HepG2 (cell line): ENCODE measurements at regions not wholly inside any gene's neighbourhood (a gene's known extent, or its start where the extent isn't known, plus 50 kb on each side); places are given as distances from the start of the nearest gene placed in this dataset.

ENCODE experiments used
- ATAC-seq: fragments of 200-7000 bp; cut with Tn5 transposase; 3 replicates; pipeline ENCODE4 v1.9.1; 2020; ENCODE audit warnings: mild to moderate bottlenecking, moderate library complexity
- BruUV-seq: library from RNA; stranded (reverse); fragments of 400-500 nt; replicated peaks from 2 replicates; lab custom pipeline; 2021; lab: Mats Ljungman, UMichigan
- CTCF ChIA-PET: fragments of 300-600 bp; formaldehyde crosslinking; extraction: SDS; loops from one replicate; lab custom pipeline; 2021; ENCODE audit warnings: low total read pairs, inconsistent platforms, low intra/inter-chr PET ratio; lab: Yijun Ruan, JAX
- POLR2A ChIA-PET: fragments of 350-600 bp; sonication (Branson Sonifier 250); formaldehyde crosslinking; loops from one replicate; lab custom pipeline; 2020; ENCODE audit warnings: antibody characterized with exemption, inconsistent platforms; lab: Yijun Ruan, JAX
- DNase-seq: peaks from one replicate; pipeline ENCODE4 v3.0.0-alpha.2; 2015; ENCODE audit warnings: low spot score
- FAIRE-seq: peaks from 3 replicates; lab custom pipeline; 2011; peaks lifted over from hg19 to GRCh38; lab: Jason Lieb, UNC
- H2AFZ ChIP-seq: one replicate; pipeline ENCODE4 v1.6.1; 2011; ENCODE audit warnings: low read length, inconsistent platforms
- H3K27ac ChIP-seq: fragments of 300-600 bp; 3 replicates; pipeline ENCODE4 v1.8.0; 2011; ENCODE audit warnings: mixed run types, mild to moderate bottlenecking, mixed read lengths, low read length, inconsistent platforms; ENCODE audit not compliant: insufficient read depth; ENCODE audit errors: extremely low read length
- H3K27me3 ChIP-seq, 2 experiments: fragments of 200-600 bp in 1 of 2; 2 replicates in 1 of 2; 3 replicates in 1 of 2; pipeline versions ENCODE4 v1.6.0 to v1.8.0; 2011; ENCODE audit warnings: low read length in 2 of 2, mild to moderate bottlenecking in 2 of 2, moderate library complexity in 2 of 2, inconsistent platforms in 1 of 2; ENCODE audit not compliant: insufficient read depth in 2 of 2, control insufficient read depth in 1 of 2
- H3K36me3 ChIP-seq, 2 experiments: fragments of 200-600 bp in 1 of 2; replicated peaks in 1 of 2; 2 replicates in 1 of 2; 3 replicates in 1 of 2; pipeline versions ENCODE4 v1.5.1 to v1.8.0; 2011; ENCODE audit warnings: low read length in 2 of 2, inconsistent platforms in 1 of 2; ENCODE audit not compliant: insufficient read depth in 2 of 2, control insufficient read depth in 1 of 2
- H3K4me1 ChIP-seq: 2 replicates; pipeline ENCODE4 v1.5.1; 2012; ENCODE audit warnings: low read length, inconsistent platforms; ENCODE audit not compliant: insufficient read depth
- H3K4me2 ChIP-seq: 2 replicates; pipeline ENCODE4 v1.6.0; 2011; ENCODE audit warnings: low read depth, low read length, inconsistent platforms
- H3K4me3 ChIP-seq, 3 experiments: fragments of 200-600 bp in 1 of 3; sonication (generic), shearing (Covaris generic) in 1 of 3; replicated peaks in 1 of 3; 2 replicates each; pipeline ENCODE4 v1.5.1; 2011 to 2016; ENCODE audit warnings: low read length in 3 of 3, inconsistent platforms in 2 of 3, low read depth in 2 of 3, mild to moderate bottlenecking in 2 of 3, control low read depth in 1 of 3, mixed read lengths in 1 of 3; ENCODE audit not compliant: insufficient read depth in 1 of 3
- H3K79me2 ChIP-seq: one replicate; pipeline ENCODE4 v1.6.1; 2011; ENCODE audit warnings: low read length, inconsistent platforms; ENCODE audit not compliant: insufficient read depth
- H3K9ac ChIP-seq: 2 replicates; pipeline ENCODE4 v1.6.0; 2011; ENCODE audit warnings: mild to moderate bottlenecking, low read depth, low read length, inconsistent platforms; ENCODE audit not compliant: insufficient read depth
- H3K9me3 ChIP-seq: 2 replicates; pipeline ENCODE4 v1.5.1; 2012; ENCODE audit warnings: mild to moderate bottlenecking, low read length
- H4K20me1 ChIP-seq: 2 replicates; pipeline ENCODE4 v1.6.0; 2011; ENCODE audit warnings: inconsistent platforms, mild to moderate bottlenecking, low read length, moderate library complexity; ENCODE audit not compliant: insufficient read depth
- BORCS8-MEF2B ChIP-seq: sonication (generic); formaldehyde crosslinking; IDR thresholded peaks from 2 replicates; pipeline ENCODE4 v1.8.0; 2022; ENCODE audit warnings: mild to moderate bottlenecking, missing genetic modification reagents
- CTCF ChIP-seq: sonication (generic); formaldehyde crosslinking; IDR thresholded peaks from 2 replicates; pipeline ENCODE4 v1.5.0; 2020; ENCODE audit warnings: mild to moderate bottlenecking, missing genetic modification reagents, moderate library complexity
- E2F1 ChIP-seq: sonication (generic); formaldehyde crosslinking; IDR thresholded peaks from 2 replicates; pipeline ENCODE4 v1.5.0; 2020; ENCODE audit warnings: missing genetic modification reagents
- GPN1 ChIP-seq: sonication (generic); formaldehyde crosslinking; IDR thresholded peaks from 2 replicates; pipeline ENCODE4 v1.5.1; 2020; ENCODE audit warnings: missing genetic modification reagents, borderline replicate concordance
- HMGXB3 ChIP-seq: sonication (generic); formaldehyde crosslinking; IDR thresholded peaks from 2 replicates; pipeline ENCODE4 v1.4.0; 2020; ENCODE audit warnings: missing genetic modification reagents, borderline replicate concordance
- NAIF1 ChIP-seq: sonication (generic); formaldehyde crosslinking; IDR thresholded peaks from 2 replicates; pipeline ENCODE4 v1.5.0; 2020; ENCODE audit warnings: mild to moderate bottlenecking, missing genetic modification reagents, borderline replicate concordance
- RARG ChIP-seq: sonication (generic); formaldehyde crosslinking; IDR thresholded peaks from 2 replicates; pipeline ENCODE4 v1.4.0; 2020; ENCODE audit warnings: low read depth, mild to moderate bottlenecking, missing genetic modification reagents
- THYN1 ChIP-seq: sonication (generic); formaldehyde crosslinking; IDR thresholded peaks from 2 replicates; pipeline ENCODE4 v1.8.1; 2023; ENCODE audit warnings: low read depth, mild to moderate bottlenecking, moderate library complexity, missing genetic modification reagents, borderline replicate concordance
- TOPORS ChIP-seq: sonication (generic); formaldehyde crosslinking; IDR thresholded peaks from 2 replicates; pipeline ENCODE4 v1.8.0; 2023; ENCODE audit warnings: mild to moderate bottlenecking, missing genetic modification reagents
- ZNF564 ChIP-seq: sonication (generic); formaldehyde crosslinking; IDR thresholded peaks from 2 replicates; pipeline ENCODE4 v1.8.1; 2023; ENCODE audit warnings: mild to moderate bottlenecking, missing genetic modification reagents
- ZNF770 ChIP-seq: sonication (generic); formaldehyde crosslinking; IDR thresholded peaks from 2 replicates; pipeline ENCODE4 v1.5.0; 2020; ENCODE audit warnings: mild to moderate bottlenecking, missing genetic modification reagents
- WGBS: methylation state at CpG from one replicate; pipeline ENCODE4 v1.1.6; 2017; ENCODE audit warnings: low lambda C conversion rate; 5-methylcytosine and 5-hydroxymethylcytosine counted together
- in situ Hi-C: cut with HindIII; loops from 2 replicates; pipeline ENCODE4 v1.10.0; 2017; ENCODE audit warnings: low pct_unique_long_range_greater_than_20kb; ENCODE audit not compliant: extremely low pct_ligation_motif_present
- intact Hi-C: fragments of 100-400 bp; cut with micrococcal nuclease; formaldehyde crosslinking; loops from one replicate; pipeline ENCODE4 v1.10.0; 2022; ENCODE audit not compliant: unreplicated experiment

- Histone ChIP-seq H3K4me3 (no peak overlapping the region), H3K9ac (no peak overlapping the region), H3K36me3 (no peaks in the 10 kb centered on the region), H3K79me2 (no peaks in the 10 kb centered on the region), H3K27me3 (no peaks in the 10 kb centered on the region), H3K9me3 (peaks cover 13% of the 10 kb centered on the region), H3K27ac (no peak overlapping the region), H3K4me2 (no peak overlapping the region)
- 98% methylated on average over 2 of the region's 2 CpGs for WGBS
- in situ Hi-C loops = no loop called here
- DNase-seq (no peak), FAIRE-seq (no peak)
- no peak for TF ChIP-seq CTCF (CRISPR knock-in tag)
- TF ChIP-seq THYN1 (CRISPR knock-in tag) = no peak
- TF ChIP-seq HMGXB3 (CRISPR knock-in tag) = no peak
- no peak for TF ChIP-seq E2F1
- TF ChIP-seq RARG (CRISPR knock-in tag) = no peak
- no peak for TF ChIP-seq GPN1 (CRISPR knock-in tag)
- TF ChIP-seq NAIF1 (CRISPR knock-in tag) = no peak
- no peak for TF ChIP-seq ZNF770 (CRISPR knock-in tag)
- no peak for TF ChIP-seq ZNF564 (CRISPR knock-in tag)
- no peak for TF ChIP-seq BORCS8-MEF2B (CRISPR knock-in tag)
- no peak for TF ChIP-seq TOPORS
- TF ChIP-seq, all 625 proteins: peak for 0
- no TSS peak for BruUV-seq
- Histone ChIP-seq H3K4me1 (peaks cover 26% of the 10 kb centered on the region), H2AFZ (no peak overlapping the region), H4K20me1 (no peaks in the 10 kb centered on the region)
- intact Hi-C loops = no loop called here
- CTCF ChIA-PET = no interaction called here
- no peak for ATAC-seq
- POLR2A ChIA-PET = no interaction called here
Measured at GRCh38 chr9:78393932-78394331, 97.0 kb downstream of the PSAT1 start.
